HG02970 (cell line): ENCODE measurements at regions not wholly inside any gene's neighbourhood (a gene's known extent, or its start where the extent isn't known, plus 50 kb on each side); places are given as distances from the start of the nearest gene placed in this dataset.

ENCODE experiments used
- ATAC-seq: cut with Tn5 transposase; IDR thresholded peaks from one replicate; pipeline ENCODE4 v1.9.1; 2021; ENCODE audit warnings: mild to moderate bottlenecking, moderate library complexity, moderate number of reproducible peaks; ENCODE audit not compliant: unreplicated experiment, low FRiP score

GRCh38 chr10:4670737-4671136, 155.3 kb upstream of the AKR1E2 start:
- no peak for ATAC-seq

GRCh38 chr10:4669585-4669984, 156.4 kb upstream of the AKR1E2 start:
- ATAC-seq: no peak

- no peak for ATAC-seq
Observed at GRCh38 chr10:4663162-4663992, 162.6 kb upstream of the AKR1E2 start.

GRCh38 chr10:4662576-4663161, 163.3 kb upstream of the AKR1E2 start:
- ATAC-seq: no peak

- no peak for ATAC-seq
Observed at GRCh38 chr10:4661511-4662255, 164.3 kb upstream of the AKR1E2 start.

DNA sequence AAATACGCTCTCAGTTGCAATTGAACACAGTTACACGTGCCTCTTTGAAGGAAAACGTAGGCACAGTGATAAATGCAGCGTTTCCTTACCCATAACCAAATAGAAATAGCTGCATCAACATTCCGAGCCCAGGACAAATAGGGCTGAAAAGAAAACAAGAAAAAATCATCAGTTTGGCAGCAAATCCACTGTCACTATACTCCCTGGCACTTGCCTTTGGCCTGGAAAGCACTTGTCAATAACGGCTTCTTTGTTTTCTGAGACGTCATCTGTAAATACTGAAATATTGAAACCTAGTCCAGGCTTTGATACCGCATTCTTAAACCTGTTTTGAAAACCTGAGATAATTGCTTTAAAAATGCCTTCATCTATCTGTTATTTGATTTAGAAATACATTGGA, 167.2 kb upstream of the AKR1E2 start:
- no peak for ATAC-seq

- no peak for ATAC-seq
Observed at GRCh38 chr10:4656576-4657194, 169.3 kb upstream of the AKR1E2 start.

DNA sequence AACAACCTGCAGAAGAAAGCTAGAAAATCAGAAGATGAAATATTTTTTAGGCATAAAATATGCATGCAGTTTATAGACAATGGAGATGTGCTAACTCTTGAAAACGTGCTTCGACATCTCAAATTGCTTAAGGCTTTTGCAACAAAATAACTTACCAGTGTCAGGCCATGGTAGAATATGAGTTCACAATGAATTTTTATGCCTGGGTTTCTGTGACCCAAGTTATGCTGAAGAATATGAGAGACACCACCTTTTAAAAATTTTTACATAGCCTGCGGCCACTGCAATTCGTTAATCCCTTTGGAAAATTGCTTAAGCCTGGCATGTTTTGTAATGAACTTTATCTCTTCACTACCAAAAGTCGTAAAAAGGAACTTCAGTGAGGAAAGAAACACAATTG, 170.1 kb upstream of the AKR1E2 start:
- no peak for ATAC-seq

GRCh38 chr10:4655406-4655805, 170.6 kb upstream of the AKR1E2 start:
- no peak for ATAC-seq

DNA sequence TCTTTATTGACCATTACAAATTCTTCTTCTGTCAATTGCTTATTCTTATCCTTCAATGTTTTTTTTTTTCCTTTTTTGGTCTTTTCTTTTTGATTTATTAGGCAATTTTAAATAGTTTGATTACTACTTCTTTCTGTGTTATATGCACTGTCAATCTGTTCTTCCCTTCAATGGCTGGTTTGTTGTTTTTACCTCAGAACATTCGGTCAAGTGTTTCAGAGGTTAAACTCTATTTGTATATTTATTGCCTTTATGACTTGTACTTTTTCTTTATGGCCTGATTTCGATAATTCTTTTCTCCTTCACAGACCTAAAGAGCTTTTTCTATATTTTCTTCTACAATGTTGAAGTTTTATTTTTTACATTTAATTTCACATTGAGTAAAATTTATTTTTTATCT, 171.5 kb upstream of the AKR1E2 start:
- ATAC-seq: no peak

GRCh38 chr10:4653160-4653559, 172.8 kb upstream of the AKR1E2 start:
- ATAC-seq: no peak

DNA sequence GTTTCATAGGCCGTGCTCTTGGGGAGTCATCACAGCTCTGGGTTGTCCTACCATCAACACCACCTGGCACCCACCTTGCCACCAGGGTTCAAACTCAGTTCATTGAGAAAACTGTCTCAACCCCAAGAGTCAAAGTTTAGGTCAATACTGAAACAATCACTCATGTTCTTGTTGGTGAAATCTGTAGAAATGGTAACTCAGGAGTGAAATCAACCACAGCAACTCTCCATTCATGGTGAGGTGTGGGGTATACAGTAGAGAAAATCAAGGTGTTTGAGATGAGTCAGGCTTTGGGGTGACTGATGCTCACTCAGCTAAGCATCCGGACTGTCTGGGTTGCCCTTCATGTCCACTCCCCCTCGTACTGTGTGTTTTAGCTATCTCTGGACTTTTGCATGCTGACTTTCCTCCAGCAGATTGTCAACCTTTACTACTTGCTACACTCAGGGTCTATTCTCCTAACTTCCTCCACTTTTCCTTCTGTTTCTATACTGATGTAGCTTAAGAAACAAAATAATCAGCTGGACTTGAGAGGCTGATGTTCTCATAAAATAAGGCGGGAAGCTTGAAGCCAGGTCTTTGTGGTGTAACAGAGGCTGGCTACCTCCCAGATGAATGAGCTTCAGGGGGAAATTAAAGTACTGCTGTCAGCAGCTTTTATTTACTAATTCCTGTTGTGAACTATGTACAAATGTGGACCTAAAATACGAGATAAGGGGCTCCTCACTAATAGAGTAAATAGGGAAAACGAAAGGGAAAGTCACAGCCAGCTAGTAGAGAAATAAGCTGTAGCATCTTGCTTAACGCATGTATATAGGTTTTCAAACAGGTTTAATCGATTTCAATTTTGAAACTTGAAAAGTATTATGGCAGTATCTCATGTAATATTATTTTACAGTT, 173.6 kb upstream of the AKR1E2 start:
- ATAC-seq: no peak

DNA sequence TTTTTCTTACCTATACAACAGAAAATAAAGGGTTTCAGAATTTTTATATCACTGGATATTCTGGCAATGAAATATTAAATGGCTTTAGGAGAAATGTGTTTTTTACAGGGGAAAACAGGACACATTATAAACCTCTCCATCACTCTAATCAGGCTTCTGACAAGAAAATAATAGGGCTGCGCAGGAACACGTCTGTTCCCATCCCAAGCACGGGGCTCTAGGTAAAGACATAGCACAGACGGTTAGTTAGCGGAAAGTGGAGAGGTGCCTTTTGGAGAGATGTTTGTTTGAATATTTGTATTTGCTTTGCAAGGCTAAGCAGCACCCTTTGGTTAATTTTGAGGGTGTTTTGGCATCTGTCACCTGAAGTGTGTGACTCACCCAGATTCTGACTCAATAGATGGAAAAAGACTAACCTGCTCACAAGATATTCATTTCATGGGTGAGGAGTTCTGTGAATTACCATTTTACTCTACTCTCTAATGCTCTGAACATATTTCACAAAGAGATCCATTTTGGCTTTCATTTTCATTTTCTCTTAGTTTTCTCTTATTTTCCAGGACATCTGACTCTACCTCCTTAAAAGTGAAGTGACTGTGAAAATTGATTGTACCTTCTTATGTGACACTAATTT, 174.5 kb upstream of the AKR1E2 start:
- ATAC-seq: no peak

DNA sequence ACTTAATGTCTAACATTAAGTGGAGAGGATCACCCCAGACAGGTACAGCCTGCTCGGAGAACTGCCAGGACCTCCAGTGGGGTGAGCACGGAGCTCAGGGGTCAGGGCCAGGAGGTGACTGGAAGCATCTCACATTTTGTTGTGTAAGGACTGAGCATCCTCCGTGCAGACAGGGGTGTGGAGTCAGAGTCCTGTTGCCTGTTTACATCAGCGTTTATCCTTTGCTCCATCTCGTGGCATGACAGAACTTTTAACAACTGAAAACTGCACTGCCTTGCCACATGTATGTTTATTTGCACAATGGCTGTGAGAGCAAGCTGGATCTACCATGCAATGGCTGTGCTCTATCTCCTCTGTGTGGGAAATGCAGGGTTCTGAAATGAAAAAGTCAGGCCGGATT, 175.4 kb upstream of the AKR1E2 start:
- no peak for ATAC-seq

DNA sequence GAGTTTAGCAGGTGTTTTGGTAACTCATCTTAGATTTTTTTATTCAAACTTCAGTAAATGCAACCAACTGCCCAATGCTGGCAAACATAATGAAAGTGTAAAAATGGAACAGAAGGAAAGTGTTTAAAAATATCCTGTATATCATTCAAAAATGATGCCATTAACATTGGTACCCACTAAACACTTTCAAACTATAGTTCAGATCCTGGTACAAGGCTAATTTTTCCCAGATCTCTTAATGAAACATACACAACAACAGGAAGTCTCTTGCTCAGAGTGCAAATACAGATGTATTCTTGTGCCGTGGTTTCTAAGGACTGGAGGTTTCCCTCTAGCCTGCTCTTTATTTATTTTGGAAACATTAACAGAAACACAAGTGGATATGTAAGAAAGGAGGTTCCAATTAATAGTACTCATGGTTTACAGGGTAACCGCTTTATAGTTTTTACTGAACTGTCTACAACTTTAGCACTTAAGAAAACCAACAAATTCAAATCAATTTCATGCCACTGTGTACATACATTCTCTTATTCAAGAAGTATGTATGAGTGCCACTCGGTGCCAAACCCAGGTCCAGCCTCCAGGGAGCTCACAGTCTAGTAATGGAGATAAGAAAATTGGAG, 176.0 kb upstream of the AKR1E2 start:
- ATAC-seq: no peak

DNA sequence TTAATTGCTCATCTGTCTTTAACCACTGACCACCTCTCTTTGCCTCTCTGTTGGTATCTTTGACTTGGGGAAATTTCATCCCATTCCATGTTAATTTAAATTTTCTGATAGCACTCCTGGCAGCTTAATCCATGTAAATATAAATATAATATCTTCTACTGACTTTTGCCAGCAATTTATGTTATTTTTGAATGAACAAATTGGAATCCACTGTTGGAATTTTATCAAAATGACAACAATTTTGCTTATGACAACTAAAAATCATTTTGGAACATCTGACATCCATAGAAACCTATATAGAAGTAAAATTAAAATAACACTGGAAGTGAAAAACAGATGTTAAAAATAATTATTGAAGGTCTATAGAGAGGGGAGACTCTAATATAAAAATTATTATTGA, 176.5 kb upstream of the AKR1E2 start:
- no peak for ATAC-seq

DNA sequence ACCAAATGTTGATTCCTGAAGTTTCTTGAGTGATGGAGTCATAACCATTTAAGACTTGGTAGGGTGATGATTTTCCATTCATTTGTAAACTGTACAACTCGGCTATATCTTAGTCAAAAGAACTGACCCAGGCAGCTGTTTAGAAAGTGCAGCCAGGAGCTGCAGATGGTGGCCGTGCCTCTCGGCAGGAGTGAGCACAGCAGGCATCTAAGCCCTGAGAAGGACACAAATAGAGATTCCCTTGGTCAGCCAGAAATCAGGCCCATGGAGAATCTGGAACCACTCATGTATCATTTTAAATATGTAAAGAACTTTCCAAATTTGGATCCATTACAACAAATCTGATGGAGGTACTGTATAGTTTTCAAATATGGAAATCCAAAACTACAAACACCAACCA, 177.0 kb upstream of the AKR1E2 start:
- ATAC-seq: no peak

DNA sequence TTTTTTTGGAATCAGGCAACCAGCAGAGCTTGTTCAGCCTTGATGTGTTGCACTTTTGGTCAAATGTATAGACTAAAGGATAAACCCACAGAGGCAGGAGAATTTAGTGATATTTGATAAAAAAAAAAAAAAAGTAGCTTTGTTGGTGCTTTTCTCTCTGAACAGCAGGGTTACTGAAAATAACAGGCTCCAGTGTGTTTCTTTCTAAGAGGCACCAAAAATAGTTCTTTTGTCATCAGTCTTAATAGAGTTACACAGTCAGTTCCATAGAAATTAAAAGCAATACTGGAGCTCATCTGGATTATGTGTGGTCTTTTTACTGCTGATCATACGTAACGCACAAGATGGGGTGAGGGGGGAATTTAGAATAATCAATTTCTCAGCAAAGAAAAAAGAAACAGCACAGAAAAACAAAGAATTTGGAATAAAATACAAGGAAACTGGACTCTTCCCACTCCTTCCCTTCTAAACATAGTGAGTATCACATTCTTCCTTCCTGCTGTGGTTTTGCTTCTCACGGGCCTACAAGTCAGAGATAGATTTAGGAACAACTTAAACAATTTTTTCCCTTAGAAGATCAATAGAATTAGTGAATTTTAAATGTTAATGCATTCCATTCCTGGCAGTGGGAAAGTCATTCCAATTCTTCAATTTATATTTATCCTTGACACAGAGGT, 178.8 kb upstream of the AKR1E2 start:
- ATAC-seq: no peak

GRCh38 chr10:4646547-4646946, 179.5 kb upstream of the AKR1E2 start:
- ATAC-seq: no peak
